SKM-1 (cell line): ENCODE measurements at regions not wholly inside any gene's neighbourhood (a gene's known extent, or its start where the extent isn't known, plus 50 kb on each side); places are given as distances from the start of the nearest gene placed in this dataset.

Experiments
- DNase-seq: peaks from one replicate; lab custom pipeline; 2025; ENCODE audit not compliant: unreplicated experiment; lab: John Stamatoyannopoulos, UW

GRCh38 chr4:23547096-23547495 lies 342.8 kb downstream of the PPARGC1A start:
- DNase-seq: no peak

- DNase-seq: no peak
Observed at GRCh38 chr4:23539969-23540569, 349.8 kb downstream of the PPARGC1A start.

- DNase-seq: no peak
Observed at GRCh38 chr4:23533859-23534258, 356.0 kb downstream of the PPARGC1A start.

- DNase-seq: no peak
Observed at GRCh38 chr4:23516716-23517115, 373.1 kb downstream of the PPARGC1A start.

- DNase-seq: no peak
Observed at GRCh38 chr4:23504083-23504482, 385.8 kb downstream of the PPARGC1A start.

GRCh38 chr4:23500894-23501449 lies 388.9 kb downstream of the PPARGC1A start:
- DNase-seq: no peak

GRCh38 chr4:23485801-23486200 lies 404.0 kb downstream of the PPARGC1A start:
- no peak for DNase-seq

- DNase-seq: no peak
Observed at GRCh38 chr4:23484689-23485088, 405.2 kb downstream of the PPARGC1A start.

- no peak for DNase-seq
Observed at GRCh38 chr4:23483320-23483960, 406.4 kb downstream of the PPARGC1A start.

- no peak for DNase-seq
Observed at GRCh38 chr4:23481566-23481965, 408.3 kb downstream of the PPARGC1A start.

GRCh38 chr4:23477905-23478304 lies 411.9 kb downstream of the PPARGC1A start:
- DNase-seq: no peak

- DNase-seq: no peak
Observed at GRCh38 chr4:23476515-23477090, 413.2 kb downstream of the PPARGC1A start.

GRCh38 chr4:23463071-23463470 lies 426.8 kb downstream of the PPARGC1A start:
- no peak for DNase-seq

GRCh38 chr4:23458054-23458453 lies 431.8 kb downstream of the PPARGC1A start:
- no peak for DNase-seq

GRCh38 chr4:23456864-23457263 lies 433.0 kb downstream of the PPARGC1A start:
- no peak for DNase-seq

- DNase-seq: no peak
Observed at GRCh38 chr4:23455456-23456158, 434.2 kb downstream of the PPARGC1A start.

- DNase-seq: no peak
Observed at GRCh38 chr4:23441530-23442069, 448.2 kb downstream of the PPARGC1A start.

GRCh38 chr4:23438764-23439163 lies 451.1 kb downstream of the PPARGC1A start:
- no peak for DNase-seq

- no peak for DNase-seq
Observed at GRCh38 chr4:23429497-23429896, 460.4 kb downstream of the PPARGC1A start.

GRCh38 chr4:23425570-23425969 lies 464.3 kb downstream of the PPARGC1A start:
- DNase-seq: no peak

- DNase-seq: no peak
Observed at GRCh38 chr4:23423540-23423939, 466.3 kb downstream of the PPARGC1A start.
